GM23248 (cell line): ENCODE measurements at regions not wholly inside any gene's neighbourhood (a gene's known extent, or its start where the extent isn't known, plus 50 kb on each side); places are given as distances from the start of the nearest gene placed in this dataset.

Experiments used
- DNase-seq: peaks from one replicate; pipeline ENCODE4 v3.0.0-alpha.2; 2015
- H2AFZ ChIP-seq: fragments of 200-600 bp; sonication (generic); 2 replicates; pipeline ENCODE4 v1.6.1; 2016; ENCODE audit warnings: antibody characterized with exemption
- H3F3A ChIP-seq: fragments of 200-600 bp; sonication (generic); 2 replicates; pipeline ENCODE4 v1.6.1; 2016; ENCODE audit warnings: mild to moderate bottlenecking, antibody characterized with exemption, mixed run types; ENCODE audit not compliant: insufficient read depth
- H3K27ac ChIP-seq: fragments of 200-600 bp; sonication (generic); 2 replicates; pipeline ENCODE4 v1.5.1; 2016; ENCODE audit warnings: mild to moderate bottlenecking
- H3K27me3 ChIP-seq: fragments of 200-600 bp; sonication (generic); replicated peaks from 2 replicates; pipeline ENCODE4 v1.6.1; 2016; ENCODE audit warnings: mild to moderate bottlenecking; ENCODE audit not compliant: insufficient read depth
- H3K36me3 ChIP-seq: fragments of 200-600 bp; sonication (generic); 2 replicates; pipeline ENCODE4 v1.6.1; 2016; ENCODE audit warnings: low read depth, mild to moderate bottlenecking
- H3K4me1 ChIP-seq: fragments of 200-600 bp; sonication (generic); 2 replicates; pipeline ENCODE4 v1.6.1; 2016; ENCODE audit warnings: mild to moderate bottlenecking; ENCODE audit not compliant: insufficient read depth
- H3K4me2 ChIP-seq: fragments of 200-600 bp; sonication (generic); one replicate; pipeline ENCODE4 v1.6.1; 2016; ENCODE audit warnings: mild to moderate bottlenecking; ENCODE audit not compliant: unreplicated experiment
- H3K4me3 ChIP-seq: fragments of 200-600 bp; sonication (generic); 2 replicates; pipeline ENCODE4 v1.5.1; 2016; ENCODE audit warnings: mild to moderate bottlenecking
- H3K79me2 ChIP-seq: fragments of 200-600 bp; sonication (generic); 2 replicates; pipeline ENCODE4 v1.6.1; 2016; ENCODE audit warnings: mild to moderate bottlenecking; ENCODE audit not compliant: insufficient read depth
- H3K9ac ChIP-seq: fragments of 200-600 bp; sonication (generic); 2 replicates; pipeline ENCODE4 v1.6.1; 2016; ENCODE audit warnings: mild to moderate bottlenecking
- H3K9me2 ChIP-seq: fragments of 200-600 bp; sonication (generic); 2 replicates; pipeline ENCODE4 v1.6.1; 2016; ENCODE audit warnings: mixed run types, mild to moderate bottlenecking, moderate library complexity; ENCODE audit not compliant: insufficient read depth
- H3K9me3 ChIP-seq: fragments of 200-600 bp; sonication (generic); one replicate; pipeline ENCODE4 v1.6.1; 2017; ENCODE audit warnings: low read depth
- H4K20me1 ChIP-seq: fragments of 200-600 bp; sonication (generic); 2 replicates; pipeline ENCODE4 v1.6.0; 2016; ENCODE audit not compliant: insufficient read depth
- EZH2 ChIP-seq: fragments of 200-600 bp; sonication (generic); IDR thresholded peaks from 2 replicates; pipeline ENCODE4 v1.6.1; 2018; ENCODE audit warnings: antibody characterized with exemption, mild to moderate bottlenecking; ENCODE audit not compliant: insufficient read depth, poor library complexity, severe bottlenecking
- EZH2phosphoT487 ChIP-seq: fragments of 200-600 bp; sonication (generic); IDR thresholded peaks from 2 replicates; pipeline ENCODE4 v1.6.1; 2018; ENCODE audit warnings: antibody characterized with exemption, moderate library complexity, mild to moderate bottlenecking, low read depth; ENCODE audit not compliant: insufficient read depth
- WGBS, 2 experiments: methylation state at CpG; one replicate each; pipeline ENCODE4 v1.1.6; 2015 to 2017; ENCODE audit warnings: low lambda C conversion rate in 2 of 2, low coverage in 1 of 2; ENCODE audit errors: missing lambda C conversion rate in 2 of 2; 5-methylcytosine and 5-hydroxymethylcytosine counted together
- in situ Hi-C: fragments of 300-500 bp; cut with MboI; formaldehyde crosslinking; loops from 2 replicates; pipeline ENCODE4 v1.15.0; 2020

DNA sequence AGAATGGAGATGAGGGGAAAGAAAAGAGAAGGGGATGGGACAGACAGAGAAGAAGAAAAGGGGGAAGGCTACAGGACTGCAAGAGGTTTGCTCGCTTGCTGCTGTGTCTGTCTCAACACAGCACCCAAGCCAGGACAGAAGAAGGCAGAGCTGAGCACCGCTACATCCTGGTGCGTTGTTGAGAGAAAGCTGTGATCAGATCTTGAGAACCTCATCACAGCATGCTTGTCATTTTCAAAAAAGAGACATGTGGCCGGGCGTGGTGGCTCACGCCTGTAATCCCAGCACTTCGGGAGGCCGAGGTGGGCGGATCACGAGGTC lies 110.9 kb downstream of the NXNL2 start:
- Histone ChIP-seq H3K4me3 (no peak overlapping the region), H3K4me1 (peaks cover 12% of the 10 kb centered on the region), H3K9me2 (no peaks in the 10 kb centered on the region), H4K20me1 (no peaks in the 10 kb centered on the region), H3K27me3 (no peaks in the 10 kb centered on the region), H3K79me2 (no peaks in the 10 kb centered on the region), H2AFZ (no peak overlapping the region), H3F3A (peaks cover 13% of the 10 kb centered on the region), H3K36me3 (no peaks in the 10 kb centered on the region), H3K9ac (no peak overlapping the region), H3K4me2 (peak overlapping the region; percentile 16), H3K9me3 (no peaks in the 10 kb centered on the region), H3K27ac (no peak overlapping the region)
- 85 to 95% methylated on average over 10 of the region's 10 CpGs for WGBS, 2 experiments
- in situ Hi-C loops, result no loop called here
- TF ChIP-seq EZH2phosphoT487 (no peak), EZH2 (no peak)
- no peak for DNase-seq

DNA sequence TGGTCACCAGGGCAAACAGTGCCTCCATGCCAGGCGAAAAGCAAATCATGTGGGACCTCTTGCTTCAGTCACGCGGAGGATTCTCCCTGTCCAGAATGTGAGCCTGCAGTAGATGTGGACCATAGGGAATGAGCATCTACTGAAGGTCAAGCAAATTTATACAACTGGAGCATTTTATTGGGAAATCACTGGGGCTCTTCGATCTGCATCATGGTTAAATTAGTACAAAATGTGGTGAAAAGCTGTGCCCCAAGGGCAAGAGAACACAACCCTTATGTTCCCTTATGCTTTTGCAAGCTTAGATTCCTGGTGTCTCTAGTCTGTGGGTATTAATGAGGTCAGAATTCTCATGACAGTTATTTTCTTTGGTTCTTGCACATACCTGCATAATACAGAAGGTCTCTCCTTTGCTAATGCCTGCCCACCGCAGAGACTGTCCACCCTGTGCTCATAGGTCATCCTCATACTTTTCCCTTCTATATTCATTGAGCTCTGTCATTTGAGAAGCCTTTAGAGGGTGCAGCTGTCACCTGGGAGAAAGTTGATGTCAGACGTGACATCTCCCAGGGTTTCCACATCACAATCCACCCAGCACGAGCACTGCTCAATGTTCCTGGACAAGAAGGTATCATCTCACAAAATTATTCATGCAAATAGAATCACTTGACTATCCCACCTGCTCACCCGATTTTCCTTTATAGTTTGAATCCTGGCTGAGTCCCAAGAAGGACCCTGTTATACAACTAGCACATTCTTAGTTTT lies 111.7 kb downstream of the NXNL2 start:
- H3K9ac ChIP-seq, result no peak overlapping the region
- WGBS, 2 experiments, result 82% methylated on average over 8 of the region's 8 CpGs
- no peak overlapping the region for H3K4me2 ChIP-seq
- in situ Hi-C loops, result no loop called here
- no peak overlapping the region for H3K27ac ChIP-seq
- no peaks in the 10 kb centered on the region for H3K27me3 ChIP-seq
- TF ChIP-seq EZH2phosphoT487 (no peak), EZH2 (no peak)
- peaks cover 14% of the 10 kb centered on the region for H3K4me1 ChIP-seq
- H3K9me3 ChIP-seq, result no peaks in the 10 kb centered on the region
- no peak overlapping the region for H2AFZ ChIP-seq
- peaks cover 13% of the 10 kb centered on the region for H3F3A ChIP-seq
- no peaks in the 10 kb centered on the region for H3K79me2 ChIP-seq
- H4K20me1 ChIP-seq, result no peaks in the 10 kb centered on the region
- no peak overlapping the region for H3K4me3 ChIP-seq
- H3K36me3 ChIP-seq, result no peaks in the 10 kb centered on the region
- H3K9me2 ChIP-seq, result no peaks in the 10 kb centered on the region
- DNase-seq, result no peak

DNA sequence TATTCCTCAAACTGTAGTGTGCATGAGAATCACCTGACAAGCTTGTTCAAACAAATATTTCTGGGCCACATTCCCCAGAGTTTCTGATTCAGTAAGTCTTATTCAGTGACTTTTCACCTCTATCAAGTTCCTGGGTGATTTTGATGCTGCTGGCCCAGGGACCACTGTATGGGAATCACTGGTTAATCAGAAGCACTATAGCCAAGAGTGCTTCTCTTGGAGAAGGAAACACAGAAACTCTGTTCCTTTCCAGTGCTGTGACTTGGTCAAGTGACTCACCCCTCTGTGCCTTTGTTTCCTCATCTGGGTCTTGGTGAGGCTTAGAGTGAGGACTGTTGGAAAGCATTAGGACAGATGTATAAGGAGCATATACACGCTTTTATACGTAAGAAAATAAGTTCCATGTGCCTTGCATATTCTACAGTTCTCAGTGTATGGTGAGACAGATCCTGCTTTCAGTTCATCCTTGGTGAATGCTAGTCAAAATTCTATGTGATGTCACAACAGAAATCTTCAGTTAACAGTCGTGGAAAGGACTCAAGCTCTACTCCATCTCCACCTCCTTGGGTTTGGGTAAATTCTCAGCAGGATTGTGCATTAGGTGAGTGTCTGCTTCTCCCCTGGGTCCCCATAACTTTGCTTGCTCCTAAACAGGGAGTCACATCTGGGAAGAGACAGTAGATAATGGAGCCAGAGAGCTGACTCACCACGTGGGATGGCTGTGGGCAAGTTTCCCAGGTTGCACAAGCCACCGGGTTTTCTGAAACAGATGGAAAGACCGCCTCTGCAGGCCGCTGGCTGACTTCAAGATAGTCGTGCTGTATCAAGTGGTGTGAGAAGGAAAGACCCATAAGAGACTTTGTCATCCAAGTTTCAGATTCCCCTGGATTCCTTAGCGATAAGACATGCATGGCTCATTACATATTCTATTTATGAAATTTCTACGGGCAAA lies 117.0 kb downstream of the NXNL2 start:
- no peaks in the 10 kb centered on the region for H3K27me3 ChIP-seq
- no peaks in the 10 kb centered on the region for H3K36me3 ChIP-seq
- H3K4me1 ChIP-seq, result peaks cover 35% of the 10 kb centered on the region
- H3F3A ChIP-seq, result peaks cover 39% of the 10 kb centered on the region
- peak; percentile 99 for DNase-seq
- no peaks in the 10 kb centered on the region for H3K9me2 ChIP-seq
- H3K4me3 ChIP-seq, result peak overlapping the region; percentile 69
- in situ Hi-C loops, result no loop called here
- peak overlapping the region; percentile 26; the same call in 1 of the 2 replicates for H2AFZ ChIP-seq
- no peaks in the 10 kb centered on the region for H3K9me3 ChIP-seq
- H3K4me2 ChIP-seq, result peak overlapping the region; percentile 87
- peak overlapping the region; percentile 97 for H3K27ac ChIP-seq
- no peaks in the 10 kb centered on the region for H4K20me1 ChIP-seq
- TF ChIP-seq EZH2 (no peak), EZH2phosphoT487 (no peak)
- no peaks in the 10 kb centered on the region for H3K79me2 ChIP-seq
- peak overlapping the region; percentile 76 for H3K9ac ChIP-seq
- WGBS, 2 experiments, result 1 to 2% methylated on average over 10 of the region's 10 CpGs

DNA sequence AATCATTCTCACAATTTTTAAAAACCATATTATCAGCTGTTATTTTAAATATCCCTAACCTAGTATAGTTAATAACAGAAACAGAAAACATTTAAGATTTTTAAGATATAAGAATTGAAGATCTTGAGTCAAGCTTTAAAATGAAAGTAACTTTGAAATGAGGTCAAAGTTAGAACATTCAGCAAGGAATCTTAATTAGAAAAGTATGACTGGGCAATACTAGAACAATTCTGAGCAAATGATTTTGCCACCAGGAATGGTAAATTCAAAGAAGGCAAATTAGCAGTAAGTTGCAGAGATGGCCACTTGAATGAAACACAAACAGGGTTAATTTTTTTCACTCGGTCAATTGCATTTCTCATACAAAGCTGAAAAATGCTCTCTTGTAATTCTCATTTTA lies 117.9 kb downstream of the NXNL2 start:
- H3K9me2 ChIP-seq, result no peaks in the 10 kb centered on the region
- H2AFZ ChIP-seq, result peak overlapping the region; percentile 26; the same call in 1 of the 2 replicates
- H3F3A ChIP-seq, result peaks cover 43% of the 10 kb centered on the region
- H3K27me3 ChIP-seq, result no peaks in the 10 kb centered on the region
- H3K27ac ChIP-seq, result peak overlapping the region; percentile 97
- TF ChIP-seq EZH2 (no peak), EZH2phosphoT487 (no peak)
- in situ Hi-C loops, result no loop called here
- H3K9me3 ChIP-seq, result no peaks in the 10 kb centered on the region
- no peaks in the 10 kb centered on the region for H4K20me1 ChIP-seq
- H3K4me2 ChIP-seq, result peak overlapping the region; percentile 87
- H3K4me3 ChIP-seq, result peak overlapping the region; percentile 69
- WGBS, 2 experiments, result 0% methylated on average over 1 of the region's 1 CpG
- peak overlapping the region; percentile 76 for H3K9ac ChIP-seq
- no peaks in the 10 kb centered on the region for H3K79me2 ChIP-seq
- peak; percentile 68 for DNase-seq
- H3K4me1 ChIP-seq, result peaks cover 38% of the 10 kb centered on the region
- H3K36me3 ChIP-seq, result no peaks in the 10 kb centered on the region
